GM10248 (cell line): ENCODE measurements at regions not wholly inside any gene's neighbourhood (a gene's known extent, or its start where the extent isn't known, plus 50 kb on each side); places are given as distances from the start of the nearest gene placed in this dataset.

Experiments
- CTCF ChIA-PET: fragments of 300-600 bp; sonication (Branson Sonifier 250); formaldehyde crosslinking; extraction: SDS; loops from one replicate; lab custom pipeline; 2021; ENCODE audit warnings: antibody characterized with exemption; lab: Yijun Ruan, JAX
- POLR2A ChIA-PET: fragments of 350-650 bp; sonication (Branson Sonifier 250); formaldehyde crosslinking; extraction: SDS; loops from one replicate; lab custom pipeline; 2020; ENCODE audit warnings: antibody characterized with exemption; lab: Yijun Ruan, JAX
- DNase-seq: peaks from one replicate; pipeline ENCODE4 v3.0.0; 2012; ENCODE audit errors: extremely low spot score
- CTCF ChIP-seq: IDR thresholded peaks from 2 replicates; pipeline ENCODE4 v1.5.1; 2012; ENCODE audit warnings: mild to moderate bottlenecking, low read depth; ENCODE audit errors: extremely low read depth, missing control alignments, control extremely low read depth

- ChIA-PET CTCF (interaction anchor here (1.1 to 3.6 kb wide), 3 partner anchors 7 to 398 kb away, joined by 3 to 23 read pairs (median 5); no protein-coding TSS in a partner anchor), POLR2A (no interaction called here)
- no peak for DNase-seq
- TF ChIP-seq CTCF: no peak
These were observed 1159.9 kb downstream of the DSC3 start for GRCh38 chr18:29882620-29883019.

- no peak for TF ChIP-seq CTCF
- ChIA-PET POLR2A (no interaction called here), CTCF (interaction anchor here (6.8 kb wide), 1 partner anchor 400 kb away, joined by 47 read pairs; no protein-coding TSS in a partner anchor)
- no peak for DNase-seq
These were observed 1162.8 kb downstream of the DSC3 start for GRCh38 chr18:29879763-29880162.

- peak; percentile 4 for DNase-seq
- peak; percentile 41 for TF ChIP-seq CTCF
- ChIA-PET CTCF (interaction anchor here (0.7 to 6.8 kb wide), 21 partner anchors 9 to 1848 kb away, joined by 3 to 47 read pairs (median 4); no protein-coding TSS in a partner anchor), POLR2A (no interaction called here)
These were observed 1167.9 kb downstream of the DSC3 start for GRCh38 chr18:29874519-29875098.

GRCh38 chr18:29873211-29873610 is 1169.3 kb downstream of the DSC3 start:
- TF ChIP-seq CTCF: no peak
- no peak for DNase-seq
- CTCF ChIA-PET: interaction anchor here (1.0 to 3.9 kb wide), 4 partner anchors 11 to 1100 kb away, joined by 3 to 23 read pairs (median 10); no protein-coding TSS in a partner anchor
- POLR2A ChIA-PET: no interaction called here

- no peak for DNase-seq
- TF ChIP-seq CTCF: no peak
- ChIA-PET CTCF (no interaction called here), POLR2A (no interaction called here)
These were observed 1171.3 kb downstream of the DSC3 start for GRCh38 chr18:29871246-29871645.

- TF ChIP-seq CTCF: no peak
- ChIA-PET CTCF (interaction anchor here (0.9 to 1.5 kb wide), 6 partner anchors 9 to 21 kb away, joined by 3 to 6 read pairs (median 3); no protein-coding TSS in a partner anchor), POLR2A (no interaction called here)
- no peak for DNase-seq
These were observed 1179.7 kb downstream of the DSC3 start for GRCh38 chr18:29862824-29863223.
